NCI-H2029 (cell line): ENCODE measurements at regions not wholly inside any gene's neighbourhood (a gene's known extent, or its start where the extent isn't known, plus 50 kb on each side); places are given as distances from the start of the nearest gene placed in this dataset.
"Not testable (repeated sequence)": the region's sequence is repeated elsewhere in the genome, so short reads cannot be mapped to it uniquely, and the experiment has no call there.

ENCODE experiments used
- DNase-seq: peaks from one replicate; lab custom pipeline; 2025; lab: John Stamatoyannopoulos, UW

GRCh38 chr14:86064595-86064994 lies 534.7 kb downstream of the FLRT2 start:
- not testable (repeated sequence) for DNase-seq

GRCh38 chr14:86057018-86057667 lies 527.2 kb downstream of the FLRT2 start:
- no peak for DNase-seq

- no peak for DNase-seq
Measured at GRCh38 chr14:86055512-86056075, 525.6 kb downstream of the FLRT2 start.

GRCh38 chr14:86052868-86053267 lies 522.9 kb downstream of the FLRT2 start:
- DNase-seq = no peak

GRCh38 chr14:86050757-86051156 lies 520.8 kb downstream of the FLRT2 start:
- DNase-seq = no peak

GRCh38 chr14:86050072-86050683 lies 520.2 kb downstream of the FLRT2 start:
- DNase-seq = no peak

- no peak for DNase-seq
Measured at GRCh38 chr14:86039176-86039575, 509.2 kb downstream of the FLRT2 start.

GRCh38 chr14:86038387-86039042 lies 508.6 kb downstream of the FLRT2 start:
- no peak for DNase-seq

- no peak for DNase-seq
Measured at GRCh38 chr14:86035882-86036281, 505.9 kb downstream of the FLRT2 start.

- DNase-seq = no peak
Measured at GRCh38 chr14:86027990-86028389, 498.0 kb downstream of the FLRT2 start.

GRCh38 chr14:86027144-86027543 lies 497.2 kb downstream of the FLRT2 start:
- DNase-seq = no peak

- DNase-seq = no peak
Measured at GRCh38 chr14:86022031-86022629, 492.2 kb downstream of the FLRT2 start.

GRCh38 chr14:86020841-86021240 lies 490.9 kb downstream of the FLRT2 start:
- no peak for DNase-seq

GRCh38 chr14:86015941-86016340 lies 486.0 kb downstream of the FLRT2 start:
- DNase-seq = no peak

- DNase-seq = no peak
Measured at GRCh38 chr14:86015511-86015910, 485.6 kb downstream of the FLRT2 start.

- no peak for DNase-seq
Measured at GRCh38 chr14:86013641-86014040, 483.7 kb downstream of the FLRT2 start.

- no peak for DNase-seq
Measured at GRCh38 chr14:86012461-86012860, 482.5 kb downstream of the FLRT2 start.

- DNase-seq = no peak
Measured at GRCh38 chr14:86003998-86004397, 474.1 kb downstream of the FLRT2 start.

GRCh38 chr14:85996551-85996950 lies 466.6 kb downstream of the FLRT2 start:
- no peak for DNase-seq

GRCh38 chr14:85991156-85991555 lies 461.2 kb downstream of the FLRT2 start:
- DNase-seq = no peak

GRCh38 chr14:85987907-85988306 lies 458.0 kb downstream of the FLRT2 start:
- no peak for DNase-seq

GRCh38 chr14:85987292-85987691 lies 457.3 kb downstream of the FLRT2 start:
- DNase-seq = no peak
